SH-SY5Y (cell line): ENCODE measurements at regions not wholly inside any gene's neighbourhood (a gene's known extent, or its start where the extent isn't known, plus 50 kb on each side); places are given as distances from the start of the nearest gene placed in this dataset.

Experiments
- GATA2 ChIP-seq: IDR thresholded peaks from 2 replicates; pipeline ENCODE4 v1.6.1; 2011; ENCODE audit warnings: mild to moderate bottlenecking, low read depth, low read length
- GATA3 ChIP-seq: IDR thresholded peaks from 2 replicates; pipeline ENCODE4 v1.6.1; 2011; ENCODE audit warnings: low read depth, mild to moderate bottlenecking, low read length, moderate library complexity

- TF ChIP-seq GATA3: no peak
- no peak for TF ChIP-seq GATA2
Observed at GRCh38 chr20:24773168-24773567, 175.9 kb upstream of the CST7 start.

- no peak for TF ChIP-seq GATA2
- no peak for TF ChIP-seq GATA3
Observed at GRCh38 chr20:24773751-24774201, 175.3 kb upstream of the CST7 start.

GRCh38 chr20:24775966-24776365 is 173.1 kb upstream of the CST7 start:
- TF ChIP-seq GATA2: no peak
- TF ChIP-seq GATA3: no peak

DNA sequence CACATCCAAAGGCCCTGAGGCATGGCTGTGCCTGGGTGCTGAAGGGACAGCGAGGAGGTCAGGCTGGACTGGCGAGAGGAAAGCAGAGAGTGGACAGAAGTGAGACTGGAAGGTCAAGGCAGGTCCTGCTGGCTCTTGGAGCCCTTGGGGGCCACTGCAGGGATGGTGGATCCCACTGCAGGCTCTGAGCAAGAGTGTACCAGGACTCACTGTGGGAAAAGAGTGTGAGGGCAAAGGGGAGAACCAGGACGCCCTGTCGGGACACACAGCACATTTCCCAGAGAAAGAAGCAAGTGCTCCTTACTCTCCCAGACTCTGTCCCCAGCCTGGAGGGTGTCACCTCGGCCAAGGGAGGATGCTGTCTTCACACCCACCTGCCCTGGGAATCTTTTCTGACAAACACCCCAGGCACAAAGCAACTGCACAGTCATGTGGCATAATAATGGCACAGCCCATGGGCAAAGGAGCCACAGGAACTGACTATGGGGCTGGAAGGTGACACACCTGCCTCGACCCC is 172.3 kb upstream of the CST7 start:
- TF ChIP-seq GATA3 (no peak), GATA2 (no peak)

- TF ChIP-seq GATA3: no peak
- no peak for TF ChIP-seq GATA2
Observed at GRCh38 chr20:24777746-24778145, 171.3 kb upstream of the CST7 start.

GRCh38 chr20:24778585-24779031 is 170.5 kb upstream of the CST7 start:
- TF ChIP-seq GATA2: no peak

DNA sequence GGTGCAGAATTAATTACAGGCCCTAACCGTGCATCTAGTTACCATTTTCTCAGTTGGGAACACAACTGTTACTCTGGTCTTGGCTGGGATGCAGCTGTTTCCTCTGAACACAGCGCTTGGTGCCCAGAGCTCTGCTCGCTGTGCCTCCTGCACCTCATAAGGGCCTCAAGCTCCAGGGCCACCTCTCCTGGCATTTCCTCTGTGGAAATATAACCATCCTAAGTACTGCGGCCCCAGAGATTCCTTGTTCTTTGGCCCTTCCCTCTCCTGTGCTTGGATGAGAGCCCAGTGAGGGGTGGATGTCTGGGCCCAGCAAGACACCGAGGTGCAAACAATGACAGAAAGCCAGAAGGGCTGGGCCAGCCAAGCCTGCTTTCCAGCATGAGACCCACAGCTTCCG is 169.9 kb upstream of the CST7 start:
- TF ChIP-seq GATA2: no peak
- TF ChIP-seq GATA3: no peak

DNA sequence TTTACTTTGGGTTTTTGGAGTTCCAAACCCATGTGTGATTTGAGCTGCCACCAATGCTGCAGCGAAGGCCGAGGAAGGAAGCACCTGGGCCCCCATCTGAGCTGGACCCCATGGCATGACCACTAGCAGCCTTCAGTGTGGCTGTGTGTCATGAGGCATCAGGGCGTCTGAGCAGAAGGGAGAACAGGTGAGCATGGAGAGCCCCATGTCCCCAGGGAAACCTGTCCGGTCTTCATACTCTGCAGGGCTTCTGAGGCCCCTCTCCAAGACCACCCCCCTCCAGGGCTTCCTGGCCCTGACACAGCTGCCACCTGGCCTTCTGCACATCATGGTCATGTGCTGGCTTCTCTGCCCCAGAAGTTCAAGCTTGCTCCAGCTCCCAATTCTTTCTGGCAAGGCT is 169.1 kb upstream of the CST7 start:
- no peak for TF ChIP-seq GATA2
- no peak for TF ChIP-seq GATA3

DNA sequence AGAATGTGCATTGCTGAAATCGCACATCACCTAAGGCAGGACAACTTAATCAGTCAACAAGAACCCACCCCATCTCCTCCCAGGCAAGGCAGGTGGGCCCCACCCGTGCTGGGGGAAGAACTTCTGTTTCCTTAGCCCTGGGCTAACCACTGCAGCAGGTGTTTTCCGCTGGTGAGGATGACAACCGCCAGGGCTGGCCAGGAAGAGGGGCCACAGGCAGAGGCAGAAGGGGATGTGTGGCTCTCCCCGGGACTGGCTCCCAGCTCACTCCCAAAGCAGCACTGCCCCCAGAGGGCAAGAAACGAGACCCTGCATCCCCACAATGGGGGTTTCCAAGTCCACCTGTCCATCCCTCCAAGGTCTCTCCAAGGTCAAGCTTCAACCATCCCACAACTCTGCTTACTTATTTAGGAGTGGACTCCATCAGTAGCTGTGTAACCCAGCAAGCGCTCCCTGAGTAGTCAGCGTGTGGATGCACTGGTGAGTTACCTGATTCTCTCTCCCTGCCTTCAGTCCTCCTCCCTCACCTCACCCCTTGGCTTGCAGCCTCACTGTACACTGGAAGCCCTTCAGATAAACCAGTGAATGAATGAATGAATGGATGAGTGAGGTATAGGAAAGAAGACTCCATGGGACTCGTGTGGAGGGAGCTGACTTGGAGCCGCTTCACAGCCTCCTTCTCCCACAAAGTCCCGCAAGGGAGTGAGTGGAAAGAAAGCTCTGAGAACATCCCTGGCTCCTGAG is 168.2 kb upstream of the CST7 start:
- no peak for TF ChIP-seq GATA3
- no peak for TF ChIP-seq GATA2

DNA sequence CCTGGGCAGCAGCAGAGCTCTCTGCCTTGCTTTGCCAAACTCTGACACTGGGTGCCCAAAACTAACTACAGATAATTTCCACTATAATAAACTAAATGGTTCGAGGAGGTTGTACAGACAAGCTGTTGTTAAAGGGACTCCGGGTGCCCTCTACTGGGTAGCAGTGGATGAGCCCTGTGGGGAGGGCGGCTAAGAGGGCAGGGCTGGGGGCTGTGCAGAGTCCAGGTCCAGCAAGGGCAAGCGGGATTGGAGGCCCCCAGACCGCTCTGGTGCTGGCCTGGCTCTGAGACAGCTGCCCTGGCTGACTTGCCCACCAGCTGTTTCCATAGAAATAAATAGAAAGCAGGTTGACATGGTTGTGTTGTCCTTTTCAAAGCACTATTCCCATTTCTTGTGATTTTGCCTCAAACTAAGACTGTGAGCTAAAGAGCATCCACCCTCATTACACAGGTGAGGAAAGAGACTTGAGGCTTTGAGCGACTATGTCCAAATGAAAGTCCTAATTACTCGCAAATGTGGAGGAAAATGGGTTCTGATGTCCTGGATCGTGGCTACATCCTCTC is 167.6 kb upstream of the CST7 start:
- TF ChIP-seq GATA3 (no peak), GATA2 (no peak)

- no peak for TF ChIP-seq GATA3
- TF ChIP-seq GATA2: no peak
Observed at GRCh38 chr20:24782301-24782700, 166.8 kb upstream of the CST7 start.

- TF ChIP-seq GATA3 (no peak), GATA2 (no peak)
Observed at GRCh38 chr20:24782801-24783630, 166.1 kb upstream of the CST7 start.

GRCh38 chr20:24783631-24784492 is 165.2 kb upstream of the CST7 start:
- TF ChIP-seq GATA3 (no peak), GATA2 (no peak)

- TF ChIP-seq GATA3 (no peak), GATA2 (no peak)
Observed at GRCh38 chr20:24784607-24785006, 164.5 kb upstream of the CST7 start.
